Glomerular visceral epithelial cell (primary cell): ENCODE measurements at regions not wholly inside any gene's neighbourhood (a gene's known extent, or its start where the extent isn't known, plus 50 kb on each side); places are given as distances from the start of the nearest gene placed in this dataset.

Source experiments
- DNase-seq: peaks from one replicate; pipeline ENCODE4 v3.0.0-alpha.2; 2016; ENCODE audit errors: extremely low spot score

DNA sequence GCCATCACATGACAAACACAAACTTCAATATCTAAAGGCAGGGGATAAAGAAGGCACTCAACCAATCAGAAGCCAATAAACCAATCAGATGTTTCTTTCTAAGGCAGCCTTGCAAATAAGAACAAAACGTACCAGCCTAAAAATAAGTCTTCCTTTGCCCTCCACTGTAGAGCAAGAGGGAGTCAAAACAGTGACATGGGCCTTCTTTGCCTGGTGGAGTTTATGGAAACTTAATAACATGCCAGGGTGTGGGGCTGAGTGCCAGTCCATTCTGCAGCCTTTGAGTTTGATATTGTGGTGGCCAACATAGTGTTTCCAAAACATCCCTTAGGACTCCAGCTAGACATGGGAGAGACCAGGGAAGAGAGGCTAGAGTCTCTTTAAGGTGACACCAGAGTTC lies 126.1 kb upstream of the NECTIN1 start:
- no peak for DNase-seq

DNA sequence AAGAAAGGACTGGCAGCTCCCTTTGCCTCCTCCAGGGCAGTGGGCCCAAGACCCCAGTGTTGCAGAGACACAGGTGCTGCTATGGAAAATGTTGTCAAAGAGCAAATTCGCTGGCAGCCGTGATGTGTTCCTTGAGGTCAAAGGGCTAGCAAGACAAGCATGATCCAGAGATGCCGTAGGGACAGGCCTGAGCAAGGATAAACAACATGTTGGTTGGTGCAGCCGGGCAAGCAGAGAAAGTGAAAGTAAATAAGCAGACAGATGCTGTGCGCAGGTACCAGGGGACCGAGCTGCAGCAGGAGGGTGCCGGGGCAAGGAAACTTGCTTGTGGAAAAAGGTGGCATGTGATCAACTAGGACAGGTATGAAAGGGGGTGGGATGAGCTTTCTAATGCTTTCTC lies 125.5 kb upstream of the NECTIN1 start:
- DNase-seq, result no peak

DNA sequence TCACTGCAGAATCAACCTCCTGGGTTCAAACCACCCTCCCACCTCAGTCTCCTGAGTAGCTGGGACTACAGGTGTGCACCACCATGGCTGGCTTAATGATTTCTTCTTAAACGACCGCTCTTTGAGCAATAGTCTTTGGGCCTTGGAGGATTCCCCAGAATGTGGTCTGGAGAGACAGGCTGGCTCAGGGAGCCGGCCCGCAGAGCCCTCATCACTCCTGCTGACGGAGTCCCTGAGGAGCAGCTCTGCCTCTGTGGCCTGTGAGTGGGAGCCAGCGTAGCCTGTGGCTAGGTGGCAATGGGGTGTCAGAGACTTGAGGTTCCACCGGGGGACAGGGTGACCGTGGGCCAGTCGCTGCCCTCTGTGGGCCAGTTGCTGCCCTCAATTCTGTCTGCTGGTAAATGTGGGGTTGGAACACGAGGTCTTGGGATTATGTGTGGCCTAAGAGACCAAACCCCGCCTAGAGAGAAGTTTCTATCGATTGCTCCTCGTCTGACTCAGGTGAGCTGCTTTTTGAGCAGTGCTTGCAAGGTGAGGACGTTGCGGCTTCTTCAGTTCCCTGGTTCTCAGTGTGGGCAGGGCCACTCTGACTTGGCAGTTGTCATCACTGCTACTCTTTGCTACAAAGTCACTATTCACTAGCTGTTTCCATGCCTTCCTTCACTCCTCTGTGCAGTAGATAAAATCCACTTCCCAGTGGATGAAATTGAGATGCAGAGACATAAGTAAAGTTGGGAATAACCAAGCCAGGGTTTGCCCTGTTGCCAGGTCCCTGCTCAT lies 124.8 kb upstream of the NECTIN1 start:
- no peak for DNase-seq

DNA sequence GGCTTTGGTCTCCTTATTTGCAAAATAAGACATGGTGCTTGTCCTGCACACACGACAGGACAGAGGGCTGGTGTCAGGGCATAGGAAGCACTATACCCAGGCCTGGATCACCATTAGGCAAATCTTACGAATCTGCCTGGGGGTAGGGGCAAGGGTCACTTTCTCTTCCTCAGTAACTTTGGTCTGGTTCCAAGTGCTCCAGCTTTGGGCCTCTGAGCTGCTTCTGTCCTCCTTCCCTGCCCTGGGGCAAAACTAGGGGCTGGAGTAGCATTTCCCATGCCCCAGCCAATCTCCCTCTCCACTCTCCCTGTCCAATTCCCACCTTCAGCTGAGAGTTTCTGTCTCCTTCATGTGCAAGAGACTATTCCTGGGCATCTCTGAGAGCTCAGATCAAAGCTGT lies 123.7 kb upstream of the NECTIN1 start:
- no peak for DNase-seq

DNA sequence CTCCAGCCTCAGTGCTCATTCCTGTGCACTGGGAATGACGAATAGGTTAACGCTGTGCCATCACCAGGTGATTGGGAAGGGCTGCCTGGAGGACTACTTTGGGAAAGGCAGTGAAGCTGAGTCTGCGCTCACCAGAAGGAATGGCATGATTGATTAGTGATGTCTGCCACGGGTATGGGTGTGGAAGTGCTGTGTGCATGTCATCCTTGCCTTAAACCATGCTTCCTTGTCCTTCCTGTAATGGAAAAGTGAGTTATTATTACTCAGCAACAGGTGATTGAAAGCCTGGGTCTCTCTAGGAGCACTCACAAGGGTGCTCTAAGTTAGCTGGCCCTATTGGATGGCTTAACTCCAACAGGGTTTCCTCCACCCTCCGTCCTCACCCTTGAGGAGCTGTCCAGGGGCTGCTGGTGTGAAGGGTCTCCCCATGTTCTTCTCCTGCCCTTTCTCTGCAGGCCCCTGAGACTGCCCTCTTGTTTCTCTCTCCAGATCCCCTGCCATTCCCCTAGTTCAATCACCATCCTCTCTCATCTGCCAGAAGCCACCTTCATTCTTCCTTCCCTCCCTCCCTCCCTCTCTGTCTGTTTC lies 121.9 kb upstream of the NECTIN1 start:
- no peak for DNase-seq

DNA sequence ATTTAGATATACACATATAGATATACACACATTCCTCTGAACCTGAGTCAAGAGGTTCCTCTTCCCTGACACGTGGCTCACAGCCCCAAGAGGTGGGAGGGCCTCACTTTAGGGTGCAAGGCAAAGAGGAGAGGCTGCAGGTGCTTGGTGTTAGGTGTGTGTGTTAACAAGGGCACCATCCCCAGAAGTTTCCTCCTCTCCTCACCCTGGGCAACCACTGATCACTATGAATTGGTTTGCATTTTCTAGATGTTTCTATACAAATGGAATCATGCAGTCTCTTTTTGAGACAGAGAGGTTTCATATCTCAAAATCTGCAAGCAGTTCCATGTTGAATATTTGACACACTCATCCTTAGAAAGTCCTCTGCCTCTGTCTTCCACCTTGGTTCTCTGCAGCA lies 120.9 kb upstream of the NECTIN1 start:
- DNase-seq, result no peak

DNA sequence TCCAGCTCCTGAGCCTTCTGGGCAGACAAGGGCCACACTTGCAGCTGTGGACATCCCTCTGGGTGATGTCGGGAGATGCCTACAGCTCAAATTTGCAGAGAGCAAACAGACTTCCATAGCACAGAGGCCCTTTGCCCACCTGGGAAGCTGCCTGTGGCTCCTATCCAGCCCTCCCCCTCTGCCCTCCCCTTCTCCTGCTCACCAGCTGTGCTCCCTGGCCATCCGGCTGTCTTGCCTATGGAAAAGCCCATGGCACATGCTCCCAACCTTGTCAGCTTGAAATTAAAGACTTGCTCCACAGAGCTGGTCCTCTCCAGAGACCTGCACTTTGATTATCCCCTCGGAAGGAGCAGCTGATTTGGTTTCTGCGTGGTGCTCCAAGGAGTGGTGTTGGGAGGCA lies 118.9 kb upstream of the NECTIN1 start:
- no peak for DNase-seq

DNA sequence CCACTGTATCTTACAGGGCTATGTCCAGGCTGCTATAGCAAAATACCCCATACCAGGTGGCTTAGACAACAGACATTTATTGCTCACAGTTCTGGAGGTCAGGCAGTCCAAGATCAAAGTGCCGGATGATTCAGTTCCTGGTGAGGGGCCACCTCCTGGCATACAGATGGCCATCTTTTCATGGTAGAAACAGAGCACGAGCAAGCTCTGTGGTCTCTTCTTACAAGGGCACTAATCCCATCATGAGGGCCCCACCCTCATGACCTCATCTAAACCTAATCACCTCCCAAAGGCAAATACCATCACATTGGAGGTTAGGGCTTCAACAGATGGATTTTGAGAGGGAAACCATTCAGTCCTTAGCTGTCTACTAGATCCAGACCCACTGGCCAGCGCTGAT lies 117.4 kb upstream of the NECTIN1 start:
- no peak for DNase-seq

DNA sequence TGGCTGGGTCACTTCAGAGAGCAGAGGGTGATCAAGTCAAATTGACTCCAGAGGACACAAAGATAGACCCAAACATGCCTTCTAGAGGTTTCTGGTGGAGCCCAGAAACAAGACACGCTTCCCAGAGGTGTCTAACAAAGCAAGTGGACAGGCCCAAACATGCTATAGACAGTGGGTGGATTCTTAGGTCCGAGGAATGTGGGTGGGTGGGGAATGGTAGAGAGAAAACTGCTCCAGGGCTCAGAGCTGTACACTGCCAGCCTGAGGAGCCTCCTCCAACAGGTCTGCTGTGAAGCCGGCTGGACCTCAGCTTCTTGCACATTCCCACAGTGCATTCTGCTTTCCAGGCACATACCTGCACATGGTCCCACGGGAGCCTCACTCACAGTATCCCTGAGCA lies 116.8 kb upstream of the NECTIN1 start:
- no peak for DNase-seq

DNA sequence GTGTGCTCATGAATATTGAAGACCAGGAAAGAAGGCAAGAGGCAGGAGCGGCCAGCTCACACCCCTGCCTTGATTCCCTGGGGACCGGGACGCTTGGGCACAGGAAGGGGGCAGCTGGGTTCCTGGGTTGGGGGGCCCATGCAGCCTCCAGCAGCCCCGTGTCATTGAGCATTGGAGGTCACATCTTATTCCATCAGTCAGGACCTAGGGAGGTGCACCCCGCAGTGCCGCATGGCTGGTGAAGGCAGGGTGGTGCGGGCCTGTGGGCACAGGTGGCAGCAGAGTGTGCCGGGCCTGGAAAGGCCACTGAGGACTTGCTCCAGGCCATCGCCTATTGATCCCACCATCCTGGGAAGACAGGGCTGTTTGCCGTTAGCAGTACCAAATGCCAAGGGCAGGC lies 116.3 kb upstream of the NECTIN1 start:
- DNase-seq, result no peak

DNA sequence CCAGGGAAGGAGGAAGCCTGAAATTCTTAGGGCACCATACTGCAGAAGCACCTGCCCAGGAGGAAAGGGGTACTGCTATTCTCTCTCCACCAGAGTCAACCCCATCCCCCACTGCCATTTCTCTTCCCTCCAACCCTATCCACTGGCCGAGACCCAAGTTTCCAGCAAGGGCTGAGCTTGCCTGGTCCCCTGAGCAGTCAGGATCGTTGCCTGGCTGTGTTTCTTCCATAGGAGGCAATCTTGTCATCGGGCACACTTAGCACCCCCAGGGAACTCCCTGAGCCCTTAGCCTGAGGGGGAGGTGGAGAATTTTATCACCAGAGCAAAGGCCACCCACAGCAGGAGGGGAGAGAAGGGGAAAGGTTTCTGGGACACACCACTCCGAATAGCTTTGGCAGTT lies 115.8 kb upstream of the NECTIN1 start:
- DNase-seq, result no peak

DNA sequence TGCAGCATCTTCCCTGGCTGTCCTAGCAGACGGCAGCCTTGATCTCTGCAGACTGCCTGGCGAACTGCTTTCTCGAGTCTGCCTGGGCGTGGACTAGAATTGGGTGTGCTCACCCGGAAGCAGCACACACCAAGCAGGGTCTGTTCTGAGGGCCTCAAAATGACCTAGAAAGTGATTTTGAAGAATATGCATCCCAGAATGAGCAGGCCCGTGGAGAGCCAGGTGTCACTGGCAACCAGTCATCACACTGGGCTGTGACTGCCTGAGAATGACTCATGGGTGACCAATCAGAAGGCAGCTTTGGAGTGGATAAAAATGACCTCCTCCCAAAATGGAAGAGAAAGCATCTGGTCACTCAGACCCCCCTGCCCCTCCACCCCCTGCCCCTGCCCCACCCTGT lies 114.9 kb upstream of the NECTIN1 start:
- no peak for DNase-seq

DNA sequence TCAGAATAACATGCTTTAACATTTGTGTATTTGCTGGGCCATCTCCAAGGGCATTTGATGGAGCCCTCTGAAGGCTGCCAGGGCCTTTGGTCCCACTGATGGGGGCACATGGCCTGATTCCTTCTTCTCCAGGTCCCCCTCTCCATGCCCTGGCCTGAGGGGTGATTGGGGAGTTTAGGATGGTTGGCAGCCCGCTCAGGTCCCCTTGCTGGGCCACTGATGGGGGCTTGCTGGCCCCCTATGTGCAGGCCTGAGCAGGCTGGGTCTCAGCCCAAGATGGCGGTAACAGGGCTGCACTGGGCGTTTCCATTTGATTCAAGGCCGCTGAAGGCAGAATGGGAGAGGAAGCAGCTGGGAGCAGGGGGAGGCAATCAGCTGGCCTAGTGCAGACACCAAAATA lies 113.7 kb upstream of the NECTIN1 start:
- no peak for DNase-seq

DNA sequence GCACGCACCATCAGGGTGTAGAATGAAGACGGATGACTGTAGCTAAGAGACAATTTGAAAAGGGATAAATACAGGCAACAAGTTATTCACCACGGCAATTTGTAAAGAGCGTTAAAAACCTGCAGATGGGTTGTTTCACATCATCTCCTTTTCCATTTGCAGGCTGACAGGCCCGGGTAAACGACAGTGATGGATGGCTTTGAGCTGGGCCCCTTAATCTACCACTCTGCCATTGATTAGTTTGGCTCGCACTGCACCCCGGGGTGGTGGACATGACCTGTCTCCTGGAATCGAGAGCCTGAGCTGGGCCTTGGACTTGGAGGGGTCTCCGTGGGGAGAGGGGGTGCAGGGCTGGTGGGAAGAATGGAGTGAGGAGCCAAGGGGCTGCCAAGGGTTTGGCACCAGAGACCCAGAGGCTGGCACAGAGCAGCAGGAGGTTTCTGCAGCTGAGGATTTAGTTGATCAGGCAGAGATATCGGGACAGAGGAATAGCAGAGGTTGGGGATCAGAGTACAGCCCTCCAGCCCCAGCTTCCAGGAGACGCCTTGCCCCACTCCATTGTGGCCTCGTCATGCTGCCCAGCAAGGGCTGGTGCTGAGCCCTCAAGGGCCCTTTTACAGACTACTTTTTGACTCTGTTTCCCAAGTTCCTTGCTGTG lies 110.6 kb upstream of the NECTIN1 start:
- no peak for DNase-seq

DNA sequence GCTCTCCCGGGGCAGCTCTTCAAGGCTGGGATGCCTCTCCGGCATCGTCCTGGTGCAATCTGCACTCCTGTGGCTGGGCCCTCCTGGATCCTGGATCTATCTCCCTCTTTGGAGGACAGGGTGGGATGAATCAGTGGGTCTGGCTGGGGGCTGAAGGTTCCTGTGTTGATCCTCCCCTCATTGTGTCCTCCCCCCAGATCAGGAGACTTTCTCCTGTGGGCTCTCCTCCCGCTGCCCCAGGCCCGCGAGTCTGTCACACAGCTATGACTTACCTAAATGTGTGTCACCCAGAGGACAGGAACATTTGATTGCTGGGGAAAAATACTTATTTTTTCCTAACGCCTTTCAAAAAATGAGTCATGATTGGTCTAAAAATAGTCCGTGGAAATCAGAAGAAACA lies 106.8 kb upstream of the NECTIN1 start:
- DNase-seq, result no peak

DNA sequence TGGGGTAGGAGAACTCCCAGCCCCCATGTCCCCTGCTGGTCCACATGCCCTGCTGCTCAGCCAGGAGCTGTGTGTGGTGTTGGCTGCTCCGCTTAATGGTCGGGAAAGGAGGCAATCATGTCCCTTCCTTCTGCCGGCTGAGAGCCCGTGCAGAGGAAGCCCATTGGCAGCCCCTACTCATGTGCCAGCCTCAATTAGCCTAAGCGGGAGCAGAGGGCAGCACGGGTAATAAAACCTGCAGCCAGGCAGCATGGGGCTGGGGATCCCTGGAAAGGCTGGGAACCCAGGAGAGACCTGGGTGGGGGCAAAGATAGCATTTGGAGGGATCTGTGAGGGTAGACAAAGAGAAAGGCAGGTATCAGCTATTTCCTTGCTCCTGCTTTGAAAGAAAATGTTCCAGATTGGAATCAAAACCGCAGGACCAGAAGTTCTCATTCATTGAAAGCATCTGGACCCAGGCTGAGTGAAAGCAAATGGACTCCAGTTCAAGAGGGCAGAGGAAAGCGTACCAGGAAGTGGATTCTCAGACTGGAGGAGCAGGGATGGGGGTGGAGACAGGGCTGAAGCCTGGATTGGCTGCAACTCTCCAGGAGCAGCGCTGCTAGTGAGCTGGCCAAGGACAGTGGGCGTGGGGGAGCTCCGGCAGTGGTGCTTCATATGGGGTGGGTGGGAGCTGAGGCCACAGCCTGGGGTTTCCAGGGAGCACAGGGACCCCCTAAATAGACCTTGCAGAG lies 103.4 kb upstream of the NECTIN1 start:
- peak; percentile 12 for DNase-seq

DNA sequence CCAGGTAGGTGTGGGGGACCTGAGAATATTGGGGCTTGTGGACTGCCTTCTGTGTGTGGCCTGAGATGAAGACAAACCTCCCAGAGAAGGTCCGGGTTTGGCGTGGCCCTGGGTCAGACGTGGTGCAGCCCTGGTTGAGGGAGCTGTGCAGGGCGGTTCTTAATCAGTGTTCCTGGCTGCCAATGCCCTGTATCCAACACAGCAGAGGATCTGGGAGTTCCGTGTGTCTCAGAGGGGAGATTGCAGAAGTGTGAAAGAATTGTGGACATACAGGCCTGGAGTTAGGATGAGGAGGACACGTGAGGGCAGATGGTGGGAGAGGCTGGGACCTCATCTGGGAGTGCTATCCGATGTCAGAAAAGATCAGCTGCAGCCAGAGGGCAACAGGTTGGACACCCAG lies 102.0 kb upstream of the NECTIN1 start:
- DNase-seq, result no peak

DNA sequence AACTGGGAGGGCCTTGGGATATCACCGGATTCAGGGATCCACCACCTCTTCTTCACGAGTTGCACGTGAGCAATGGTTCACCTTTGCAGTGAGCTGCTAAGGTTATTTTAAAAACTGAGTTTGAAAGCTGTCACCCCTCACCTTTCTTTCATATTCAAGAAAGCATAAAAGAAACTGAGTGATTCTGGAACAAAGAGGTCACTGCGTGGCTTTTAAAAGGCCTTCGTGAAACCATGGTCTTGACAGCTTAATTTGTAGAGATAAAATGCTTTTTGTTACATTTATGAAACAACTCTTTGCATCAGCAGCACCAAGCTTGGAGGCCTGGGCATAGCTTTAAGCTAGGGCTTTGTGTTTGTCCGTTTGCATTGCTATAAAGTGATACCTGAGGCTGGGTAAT lies 101.4 kb upstream of the NECTIN1 start:
- DNase-seq, result no peak

DNA sequence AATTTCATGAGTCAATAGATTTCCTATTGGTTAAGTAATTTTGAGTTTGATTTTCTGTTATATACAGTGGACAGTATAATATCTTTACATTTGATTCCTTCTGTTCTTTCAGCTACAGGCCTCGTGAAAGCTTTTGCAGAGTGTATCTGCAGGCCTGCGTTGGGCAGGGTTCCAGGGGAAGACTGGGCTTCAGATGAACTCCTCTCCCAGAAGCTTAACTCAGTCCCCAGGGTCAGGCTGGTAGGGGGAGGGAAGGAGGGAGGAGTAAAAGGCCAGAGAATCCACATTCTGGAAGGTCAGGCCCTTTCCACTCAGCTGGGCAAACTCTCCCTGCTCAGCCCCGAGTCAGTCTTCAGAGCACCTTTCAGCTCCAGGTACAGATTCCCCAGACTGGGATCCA lies 100.4 kb upstream of the NECTIN1 start:
- no peak for DNase-seq

DNA sequence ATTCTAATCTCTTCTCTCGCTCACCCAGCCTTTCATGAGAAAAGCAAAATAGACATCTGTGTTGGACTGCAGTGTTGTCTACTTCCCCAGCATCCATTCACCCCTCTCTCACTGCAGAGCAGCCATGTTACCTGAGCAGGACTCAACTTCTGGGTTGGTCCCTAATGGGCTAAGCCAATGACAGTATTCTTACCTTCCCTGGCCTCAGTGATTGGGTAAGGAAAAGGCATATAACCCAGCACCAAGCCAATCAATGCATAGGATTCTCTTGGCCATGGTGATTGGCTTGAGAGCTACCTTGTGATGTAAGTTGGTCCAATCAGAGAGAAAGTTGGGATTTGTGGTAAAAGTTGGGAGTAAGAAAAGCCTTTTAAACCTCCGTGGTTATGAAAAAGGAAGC lies 99.8 kb upstream of the NECTIN1 start:
- DNase-seq, result no peak

DNA sequence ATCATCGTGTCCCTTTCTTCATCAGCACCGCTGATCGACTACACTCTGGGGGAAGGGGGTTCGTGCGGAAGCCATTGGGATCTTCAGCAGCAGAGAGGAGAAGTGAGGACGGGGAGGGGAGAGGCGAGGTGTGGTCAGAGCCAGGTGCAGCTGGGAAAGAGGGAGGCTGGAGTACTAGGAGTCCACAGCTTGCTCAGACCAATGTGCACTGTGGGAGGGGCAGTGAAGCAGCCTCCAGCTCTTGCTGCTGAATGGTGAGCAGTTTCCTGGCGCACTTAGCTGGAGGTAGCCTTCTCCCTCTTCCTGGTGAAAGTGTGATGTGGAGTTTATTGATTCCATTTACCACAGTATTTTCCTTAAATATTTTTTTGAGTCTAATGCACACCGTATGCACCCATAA lies 99.0 kb upstream of the NECTIN1 start:
- DNase-seq, result no peak

DNA sequence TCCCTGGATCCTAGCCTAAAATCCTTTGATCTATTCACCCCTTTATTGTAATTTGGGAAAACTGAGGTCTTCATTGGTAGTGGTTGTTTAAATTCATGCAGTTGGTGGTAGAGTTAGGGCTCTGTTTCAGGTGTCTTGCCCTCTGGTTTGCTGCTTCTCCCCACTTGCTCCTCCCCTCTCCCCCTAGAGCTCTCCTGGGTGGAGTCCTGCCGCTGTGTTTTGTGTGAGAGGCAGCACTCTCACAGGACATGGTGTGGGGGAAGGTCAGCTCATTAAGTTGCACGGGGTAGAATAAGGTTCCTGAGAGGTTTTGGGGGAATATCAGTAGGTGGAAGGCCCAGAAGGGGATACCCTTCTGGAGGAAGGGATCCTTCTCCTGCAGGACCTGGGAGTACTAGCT lies 98.1 kb upstream of the NECTIN1 start:
- no peak for DNase-seq

DNA sequence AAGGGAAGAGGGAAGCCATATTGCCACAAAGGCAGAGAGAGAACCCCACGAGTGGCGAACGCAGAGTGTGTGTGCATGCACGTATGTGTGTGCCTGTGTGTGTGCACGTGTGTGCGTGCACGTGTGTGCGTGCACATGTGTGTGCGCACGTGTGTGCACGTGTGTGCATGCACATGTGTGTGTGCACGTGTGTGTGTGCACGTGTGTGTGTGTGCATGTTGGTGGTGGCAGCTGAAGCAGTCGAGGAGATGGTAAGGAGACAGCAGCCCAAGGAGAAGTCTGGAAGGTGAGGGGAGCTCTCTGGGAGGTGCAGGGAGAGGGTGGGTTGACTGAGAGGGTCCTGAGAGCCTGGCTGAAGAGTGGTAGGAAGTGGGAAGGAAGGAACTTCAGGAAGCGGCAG lies 94.1 kb upstream of the NECTIN1 start:
- DNase-seq, result no peak
